AG08395 (cell line): ENCODE measurements at regions not wholly inside any gene's neighbourhood (a gene's known extent, or its start where the extent isn't known, plus 50 kb on each side); places are given as distances from the start of the nearest gene placed in this dataset.
"Not testable (repeated sequence)": the region's sequence is repeated elsewhere in the genome, so short reads cannot be mapped to it uniquely, and the experiment has no call there.

Source experiments
- DNase-seq: peaks from one replicate; pipeline ENCODE4 v3.0.0; 2012; ENCODE audit warnings: mixed read lengths, low spot score

GRCh38 chr10:8614054-8614565 lies 559.6 kb downstream of the GATA3 start:
- no peak for DNase-seq

- DNase-seq, result no peak
These were observed 560.6 kb downstream of the GATA3 start for GRCh38 chr10:8615118-8615517.

- DNase-seq, result no peak
These were observed 561.7 kb downstream of the GATA3 start for GRCh38 chr10:8616166-8616565.

GRCh38 chr10:8617792-8618191 lies 563.3 kb downstream of the GATA3 start:
- DNase-seq, result no peak

GRCh38 chr10:8618834-8619233 lies 564.3 kb downstream of the GATA3 start:
- no peak for DNase-seq

- DNase-seq, result no peak
These were observed 573.9 kb downstream of the GATA3 start for GRCh38 chr10:8628351-8628750.

GRCh38 chr10:8633909-8634308 lies 579.4 kb downstream of the GATA3 start:
- no peak for DNase-seq

- DNase-seq, result no peak
These were observed 581.9 kb downstream of the GATA3 start for GRCh38 chr10:8636371-8636770.

GRCh38 chr10:8637640-8638039 lies 583.2 kb downstream of the GATA3 start:
- DNase-seq, result no peak

GRCh38 chr10:8638088-8638672 lies 583.7 kb downstream of the GATA3 start:
- no peak for DNase-seq

- no peak for DNase-seq
These were observed 585.1 kb downstream of the GATA3 start for GRCh38 chr10:8639486-8640185.

GRCh38 chr10:8640301-8640700 lies 585.8 kb downstream of the GATA3 start:
- no peak for DNase-seq

- no peak for DNase-seq
These were observed 586.4 kb downstream of the GATA3 start for GRCh38 chr10:8640878-8641277.

- no peak for DNase-seq
These were observed 601.8 kb downstream of the GATA3 start for GRCh38 chr10:8656261-8656660.

GRCh38 chr10:8659982-8660381 lies 605.5 kb downstream of the GATA3 start:
- DNase-seq, result no peak

GRCh38 chr10:8661886-8662285 lies 607.4 kb downstream of the GATA3 start:
- DNase-seq, result no peak

- DNase-seq, result no peak
These were observed 608.6 kb downstream of the GATA3 start for GRCh38 chr10:8663131-8663530.

- DNase-seq, result no peak
These were observed 610.8 kb downstream of the GATA3 start for GRCh38 chr10:8665322-8665721.

- DNase-seq, result no peak
These were observed 616.0 kb downstream of the GATA3 start for GRCh38 chr10:8670461-8670860.

- no peak for DNase-seq
These were observed 619.7 kb downstream of the GATA3 start for GRCh38 chr10:8674230-8674629.

GRCh38 chr10:8677642-8678041 lies 623.2 kb downstream of the GATA3 start:
- no peak for DNase-seq

- not testable (repeated sequence) for DNase-seq
These were observed 630.4 kb downstream of the GATA3 start for GRCh38 chr10:8684916-8685315.

- no peak for DNase-seq
These were observed 634.4 kb downstream of the GATA3 start for GRCh38 chr10:8688881-8689280.

- no peak for DNase-seq
These were observed 637.1 kb downstream of the GATA3 start for GRCh38 chr10:8691498-8692017.
